Fibroblast of the aortic adventitia (primary cell): ENCODE measurements at regions not wholly inside any gene's neighbourhood (a gene's known extent, or its start where the extent isn't known, plus 50 kb on each side); places are given as distances from the start of the nearest gene placed in this dataset.
"Not testable (repeated sequence)": the region's sequence is repeated elsewhere in the genome, so short reads cannot be mapped to it uniquely, and the experiment has no call there.

Experiments
- DNase-seq: peaks from one replicate; pipeline ENCODE4 v3.0.0-alpha.2; 2010; ENCODE audit warnings: low read depth
- H3K4me3 ChIP-seq: 2 replicates; pipeline ENCODE4 v1.5.1; 2011; ENCODE audit warnings: low read depth, mild to moderate bottlenecking, control low read depth, low read length, moderate library complexity
- CTCF ChIP-seq: IDR thresholded peaks from 2 replicates; pipeline ENCODE4 v1.5.1; 2011; ENCODE audit warnings: mild to moderate bottlenecking, low read length, control low read depth, inconsistent platforms; ENCODE audit not compliant: insufficient read depth

- H3K4me3 ChIP-seq = no peak overlapping the region
- TF ChIP-seq CTCF = no peak
- DNase-seq = no peak
Observed at GRCh38 chr9:109641372-109641659, 138.7 kb upstream of the PALM2AKAP2 start.

GRCh38 chr9:109652112-109652511, 127.9 kb upstream of the PALM2AKAP2 start:
- no peak overlapping the region for H3K4me3 ChIP-seq
- no peak for TF ChIP-seq CTCF
- DNase-seq = peak; percentile 16

DNA sequence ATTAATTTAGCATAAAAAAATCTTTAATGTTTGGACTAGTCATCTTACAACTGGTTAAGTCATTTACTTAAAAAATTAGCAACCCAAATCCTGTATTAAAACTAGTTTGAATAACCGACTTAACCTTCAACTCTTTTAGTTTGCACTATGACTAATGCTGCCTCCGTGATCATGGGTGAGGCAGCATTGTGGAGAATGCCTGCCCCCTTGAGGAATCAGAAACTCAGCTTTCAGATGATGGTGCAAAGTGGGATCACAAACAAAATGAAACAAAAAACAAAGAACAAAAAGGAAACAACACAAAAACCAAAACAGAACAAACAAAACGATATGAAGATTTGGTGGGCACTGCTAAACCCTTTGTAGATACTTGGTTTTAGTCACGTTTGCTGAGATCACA, 127.0 kb upstream of the PALM2AKAP2 start:
- H3K4me3 ChIP-seq = no peak overlapping the region
- peak; percentile 32 for TF ChIP-seq CTCF
- peak; percentile 6 for DNase-seq

DNA sequence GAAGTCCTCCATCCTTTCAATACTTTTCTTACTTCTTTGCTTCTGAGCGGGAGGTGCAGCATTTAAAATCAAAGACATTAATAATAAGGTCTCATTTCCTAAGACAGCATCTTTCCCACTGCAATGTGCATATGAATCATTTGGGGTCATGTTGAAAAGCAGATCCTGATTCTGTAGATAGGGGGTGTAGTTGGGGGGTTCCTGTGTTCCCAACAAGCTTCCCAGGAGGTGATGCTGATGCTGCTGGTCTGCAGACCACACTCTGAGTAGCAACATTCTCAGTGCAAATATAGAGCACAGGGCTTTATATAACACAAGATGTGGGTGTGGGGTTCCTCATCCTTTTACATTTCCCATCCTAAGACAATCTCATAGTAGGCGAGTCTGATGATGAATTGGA, 126.5 kb upstream of the PALM2AKAP2 start:
- TF ChIP-seq CTCF = no peak
- DNase-seq = no peak
- H3K4me3 ChIP-seq = no peak overlapping the region

GRCh38 chr9:109663978-109664377, 116.0 kb upstream of the PALM2AKAP2 start:
- not testable (repeated sequence) for DNase-seq, H3K4me3 ChIP-seq

- DNase-seq, H3K4me3 ChIP-seq: not testable (repeated sequence)
Observed at GRCh38 chr9:109665736-109666135, 114.3 kb upstream of the PALM2AKAP2 start.

- no peak for TF ChIP-seq CTCF
- no peak overlapping the region for H3K4me3 ChIP-seq
- DNase-seq = no peak
Observed at GRCh38 chr9:109681301-109681700, 98.7 kb upstream of the PALM2AKAP2 start.

DNA sequence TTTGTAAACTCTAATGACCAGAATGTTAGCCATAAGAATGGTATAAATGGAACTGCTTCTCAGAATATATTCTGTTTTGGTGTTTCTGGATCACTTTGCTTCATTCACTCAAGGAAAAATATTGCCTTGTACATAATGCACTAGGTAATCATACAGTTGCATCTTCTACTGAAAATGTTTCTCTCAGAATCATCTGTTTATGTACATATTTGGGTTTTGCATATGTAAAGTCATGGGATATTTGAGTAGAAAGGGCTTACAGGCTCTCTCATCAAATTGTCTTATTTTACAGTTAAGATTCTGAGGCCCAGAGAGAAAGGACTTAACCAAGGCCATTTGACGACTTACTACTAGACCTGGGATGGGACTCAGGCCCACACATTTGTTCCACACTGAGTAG, 97.8 kb upstream of the PALM2AKAP2 start:
- no peak for DNase-seq
- TF ChIP-seq CTCF = no peak
- no peak overlapping the region for H3K4me3 ChIP-seq
